ENCODE measurements at regions not wholly inside any gene's neighbourhood (a gene's known extent, or its start where the extent isn't known, plus 50 kb on each side); places are given as distances from the start of the nearest gene placed in this dataset.

DNA sequence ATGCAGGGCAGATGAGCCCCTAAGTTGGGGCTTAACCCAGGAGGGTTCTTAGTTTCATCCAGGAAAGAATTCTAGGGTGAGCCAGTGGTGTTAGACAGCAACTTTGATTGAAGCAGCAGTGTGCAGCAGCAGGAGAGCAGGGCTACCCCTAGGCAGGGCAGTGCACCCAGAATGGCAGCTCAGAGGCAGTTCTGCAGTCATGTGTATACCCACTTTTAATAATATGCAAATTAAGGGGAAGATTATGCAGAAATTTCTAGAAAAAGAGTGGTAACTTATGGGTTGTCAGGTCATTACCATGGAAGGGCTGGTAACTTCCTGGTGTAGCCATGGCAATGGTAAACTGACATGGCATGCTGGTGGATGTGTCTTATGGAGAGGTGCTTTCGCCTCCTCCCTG lies 297.5 kb downstream of the PCNX1 start:
- Histone ChIP-seq H3K27me3 (no peaks in the 10 kb centered on the region), H3K9me3 (no peaks in the 10 kb centered on the region), H3K27ac (no peak overlapping the region), H3K4me1 (no peaks in the 10 kb centered on the region), H3K36me3 (no peaks in the 10 kb centered on the region), H3K9ac (ENCODE audit: low read depth in 2 of 2, low read length in 2 of 2) (no peak overlapping the region), H3K4me3 (no peak overlapping the region)
- intact Hi-C loops (cut with DNase I) = no loop called here
- TF ChIP-seq, protein P1, sequence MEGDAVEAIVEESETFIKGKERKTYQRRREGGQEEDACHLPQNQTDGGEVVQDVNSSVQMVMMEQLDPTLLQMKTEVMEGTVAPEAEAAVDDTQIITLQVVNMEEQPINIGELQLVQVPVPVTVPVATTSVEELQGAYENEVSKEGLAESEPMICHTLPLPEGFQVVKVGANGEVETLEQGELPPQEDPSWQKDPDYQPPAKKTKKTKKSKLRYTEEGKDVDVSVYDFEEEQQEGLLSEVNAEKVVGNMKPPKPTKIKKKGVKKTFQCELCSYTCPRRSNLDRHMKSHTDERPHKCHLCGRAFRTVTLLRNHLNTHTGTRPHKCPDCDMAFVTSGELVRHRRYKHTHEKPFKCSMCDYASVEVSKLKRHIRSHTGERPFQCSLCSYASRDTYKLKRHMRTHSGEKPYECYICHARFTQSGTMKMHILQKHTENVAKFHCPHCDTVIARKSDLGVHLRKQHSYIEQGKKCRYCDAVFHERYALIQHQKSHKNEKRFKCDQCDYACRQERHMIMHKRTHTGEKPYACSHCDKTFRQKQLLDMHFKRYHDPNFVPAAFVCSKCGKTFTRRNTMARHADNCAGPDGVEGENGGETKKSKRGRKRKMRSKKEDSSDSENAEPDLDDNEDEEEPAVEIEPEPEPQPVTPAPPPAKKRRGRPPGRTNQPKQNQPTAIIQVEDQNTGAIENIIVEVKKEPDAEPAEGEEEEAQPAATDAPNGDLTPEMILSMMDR (IDR thresholded peaks at IDR 0.05) = no peak
- DNase-seq = no peak

DNA sequence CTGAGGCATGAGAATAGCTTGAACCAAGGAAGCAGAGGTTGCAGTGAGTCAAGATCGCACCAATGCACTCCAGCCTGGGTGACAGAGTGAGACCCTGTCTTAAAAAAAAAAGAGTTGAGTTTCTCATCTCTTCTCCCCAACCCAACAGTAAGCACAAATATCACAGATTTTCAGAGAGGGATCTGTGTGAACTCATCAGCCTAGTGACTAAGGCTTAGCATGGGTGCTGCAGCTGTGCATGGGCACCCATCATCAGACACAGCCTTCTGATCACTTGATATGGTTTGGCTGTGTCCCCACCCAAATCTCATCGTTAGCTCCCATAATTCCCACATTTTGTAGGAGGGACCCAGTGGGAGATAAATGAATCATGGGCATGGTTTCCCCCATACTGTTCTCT lies 298.9 kb downstream of the PCNX1 start:
- Histone ChIP-seq H3K27me3 (no peaks in the 10 kb centered on the region), H3K36me3 (no peaks in the 10 kb centered on the region), H3K9me3 (no peaks in the 10 kb centered on the region), H3K27ac (no peak overlapping the region), H3K4me3 (no peak overlapping the region), H3K4me1 (no peaks in the 10 kb centered on the region), H3K9ac (ENCODE audit: low read depth in 2 of 2, low read length in 2 of 2) (no peak overlapping the region)
- TF ChIP-seq, protein P1 (IDR thresholded peaks at IDR 0.05) = no peak
- intact Hi-C loops (cut with DNase I) = no loop called here
- no peak for DNase-seq

DNA sequence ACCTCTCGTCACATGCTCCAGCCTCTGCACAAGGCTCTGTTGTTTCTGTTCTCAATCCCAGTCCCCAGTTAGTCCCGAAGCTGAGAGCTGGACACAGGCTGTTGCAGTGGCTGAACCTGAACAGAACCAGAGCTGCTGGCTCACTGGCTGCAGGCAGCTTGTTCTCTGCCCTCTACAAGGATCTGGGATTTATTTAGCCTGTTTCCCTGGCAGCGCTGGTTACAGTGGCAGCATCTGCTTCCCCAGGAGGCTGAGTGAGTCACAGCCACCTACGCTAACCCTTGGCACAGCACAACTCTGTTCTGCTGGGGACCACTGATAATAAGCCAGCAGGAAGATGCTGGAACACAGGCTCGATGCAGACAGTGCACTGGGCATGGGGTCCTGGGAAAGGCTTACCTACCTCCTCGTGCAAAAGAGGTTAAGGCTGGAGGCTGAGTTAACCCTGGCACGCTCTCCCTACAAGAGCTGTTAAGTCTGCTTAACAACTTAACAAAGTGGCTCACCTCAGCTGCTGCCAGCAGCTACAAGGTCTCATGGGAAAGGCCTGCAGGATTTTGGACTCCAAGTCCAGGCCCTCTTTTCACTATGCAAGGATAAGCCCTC lies 299.6 kb downstream of the PCNX1 start:
- no peak overlapping the region for H3K27ac ChIP-seq
- TF ChIP-seq, protein P1 (IDR thresholded peaks at IDR 0.05) = no peak
- H3K9me3 ChIP-seq = no peaks in the 10 kb centered on the region
- no peak overlapping the region for H3K9ac ChIP-seq (ENCODE audit: low read depth in 2 of 2, low read length in 2 of 2)
- H3K4me1 ChIP-seq = no peaks in the 10 kb centered on the region
- no peak overlapping the region for H3K4me3 ChIP-seq
- no peaks in the 10 kb centered on the region for H3K36me3 ChIP-seq
- no peaks in the 10 kb centered on the region for H3K27me3 ChIP-seq
- no peak for DNase-seq
- intact Hi-C loops (cut with DNase I) = no loop called here

DNA sequence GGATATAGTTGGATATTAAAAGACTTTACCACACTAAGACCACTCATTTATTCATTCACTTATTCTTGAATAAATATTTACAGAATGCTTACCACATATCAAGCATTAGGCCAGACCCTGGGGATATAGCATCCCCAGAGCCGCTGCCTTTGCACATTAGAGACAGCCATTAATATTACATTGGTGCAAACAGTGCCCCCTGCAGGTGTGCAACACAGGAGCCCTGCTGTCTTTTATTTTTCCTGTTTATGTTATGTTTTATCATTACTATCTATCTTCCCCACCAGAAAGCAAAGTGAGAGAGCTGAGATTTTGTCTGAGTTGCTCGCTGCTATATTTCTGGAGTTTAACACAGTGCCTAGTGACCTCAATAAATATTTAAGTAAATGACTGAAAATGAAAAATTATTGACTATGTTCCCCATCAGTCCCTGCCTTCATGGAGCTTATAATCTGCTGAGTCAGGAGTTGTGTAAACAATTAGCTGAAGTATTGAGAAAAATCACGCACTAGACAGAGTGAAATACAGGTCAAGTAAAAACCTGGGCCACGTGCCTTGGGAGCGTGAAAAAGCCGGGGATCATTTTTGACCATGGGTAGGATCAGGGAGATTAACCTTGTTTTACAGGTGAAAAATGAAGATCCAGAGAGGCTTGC lies 301.6 kb downstream of the PCNX1 start:
- H3K4me3 ChIP-seq = no peak overlapping the region
- H3K9me3 ChIP-seq = no peaks in the 10 kb centered on the region
- intact Hi-C loops (cut with DNase I) = no loop called here
- H3K9ac ChIP-seq (ENCODE audit: low read depth in 2 of 2, low read length in 2 of 2) = no peak overlapping the region
- H3K36me3 ChIP-seq = no peaks in the 10 kb centered on the region
- no peak for DNase-seq
- no peaks in the 10 kb centered on the region for H3K4me1 ChIP-seq
- no peak overlapping the region for H3K27ac ChIP-seq
- TF ChIP-seq, protein P1 (IDR thresholded peaks at IDR 0.05) = no peak
- H3K27me3 ChIP-seq = no peaks in the 10 kb centered on the region

DNA sequence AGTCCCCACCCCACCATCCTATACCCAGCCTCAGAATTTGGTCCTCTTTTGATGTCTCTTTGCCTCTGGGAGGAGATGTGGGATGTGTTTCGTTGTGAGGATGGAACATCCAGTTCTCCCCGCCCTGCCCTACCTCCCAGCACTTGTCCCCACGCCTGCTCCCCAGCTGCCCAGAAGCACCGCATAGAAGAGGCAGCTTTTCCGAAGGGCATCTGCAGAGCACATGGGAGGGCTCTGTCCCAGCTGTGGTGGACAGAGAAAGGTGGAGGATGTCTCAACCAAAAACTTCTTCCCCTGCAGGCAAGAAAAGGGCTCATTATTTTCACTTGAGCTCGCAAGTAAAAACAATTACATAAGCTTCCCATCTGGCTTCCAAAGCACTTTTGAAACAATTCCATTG lies 302.6 kb downstream of the PCNX1 start:
- H3K4me1 ChIP-seq = no peaks in the 10 kb centered on the region
- no peak overlapping the region for H3K9ac ChIP-seq (ENCODE audit: low read depth in 2 of 2, low read length in 2 of 2)
- TF ChIP-seq, protein P1 (IDR thresholded peaks at IDR 0.05) = no peak
- H3K9me3 ChIP-seq = no peaks in the 10 kb centered on the region
- no peak overlapping the region for H3K27ac ChIP-seq
- no peaks in the 10 kb centered on the region for H3K36me3 ChIP-seq
- H3K4me3 ChIP-seq = no peak overlapping the region
- no peak for DNase-seq
- intact Hi-C loops (cut with DNase I) = no loop called here
- no peaks in the 10 kb centered on the region for H3K27me3 ChIP-seq

All from colonic mucosa (tissue), 4 donors.